Progenitor cell of endocrine pancreas (in vitro differentiated cells): ENCODE measurements at regions not wholly inside any gene's neighbourhood (a gene's known extent, or its start where the extent isn't known, plus 50 kb on each side); places are given as distances from the start of the nearest gene placed in this dataset. TPM values are rescaled to one million over a fixed set of nuclear protein-coding genes. Genes with fewer than 3 reads are reported as not detected.

Source experiments
- DNase-seq: peaks from one replicate; pipeline ENCODE4 v3.0.0; 2021; ENCODE audit warnings: low spot score; ENCODE audit not compliant: unreplicated experiment
- H3K27ac Mint-ChIP-seq: 2 replicates; pipeline ENCODE4 v1.8.0; 2021; ENCODE audit warnings: mild to moderate bottlenecking, moderate library complexity, mixed read lengths
- H3K27me3 Mint-ChIP-seq: 2 replicates; pipeline ENCODE4 v1.8.0; 2021; ENCODE audit warnings: mixed read lengths
- H3K36me3 Mint-ChIP-seq: 2 replicates; pipeline ENCODE4 v1.8.0; 2022; ENCODE audit warnings: mixed read lengths; ENCODE audit not compliant: insufficient read depth
- H3K4me1 Mint-ChIP-seq: 2 replicates; pipeline ENCODE4 v1.8.0; 2021; ENCODE audit warnings: low read depth, mixed read lengths
- H3K4me3 Mint-ChIP-seq: 2 replicates; pipeline ENCODE4 v1.8.0; 2021; ENCODE audit warnings: low read depth, mild to moderate bottlenecking, moderate library complexity, mixed read lengths
- H3K9me3 Mint-ChIP-seq: 2 replicates; pipeline ENCODE4 v1.8.0; 2021; ENCODE audit warnings: low read depth, mixed read lengths
- CTCF ChIP-seq: fragments of 200-600 bp; sonication (generic); IDR thresholded peaks from one replicate; pipeline ENCODE4 v1.5.0; 2021; ENCODE audit warnings: antibody characterized with exemption, mild to moderate bottlenecking; ENCODE audit not compliant: unreplicated experiment
- microRNA-seq: library from miRNA; unstranded; fragments of <30 nt; microRNA quantifications from one replicate; pipeline ENCODE4 v1.1.0, GENCODE V29; 2020; ENCODE audit warnings: borderline number of aligned reads; ENCODE audit not compliant: unreplicated experiment

GRCh38 chr2:58308435-58308834 is 67.3 kb upstream of the FANCL start:
- peaks cover 5% of the 10 kb centered on the region for H3K9me3 Mint-ChIP-seq

GRCh38 chr2:58304843-58305242 is 63.7 kb upstream of the FANCL start:
- TF ChIP-seq CTCF: no peak
- no peak for DNase-seq
- Mint-ChIP-seq H3K4me1 (no peaks in the 10 kb centered on the region), H3K27ac (no peak overlapping the region), H3K27me3 (peaks cover 5% of the 10 kb centered on the region), H3K4me3 (no peak overlapping the region), H3K36me3 (no peaks in the 10 kb centered on the region), H3K9me3 (peaks cover 3% of the 10 kb centered on the region)

More at GRCh38 chr2:58308435-58308834, 67.3 kb upstream of the FANCL start:
- Mint-ChIP-seq H3K27me3 (peaks cover 8% of the 10 kb centered on the region), H3K4me1 (no peaks in the 10 kb centered on the region), H3K36me3 (no peaks in the 10 kb centered on the region), H3K27ac (no peak overlapping the region), H3K4me3 (no peak overlapping the region)
- DNase-seq: no peak
- TF ChIP-seq CTCF: no peak

GRCh38 chr2:58299123-58299522 is 58.0 kb upstream of the FANCL start:
- H3K4me3 Mint-ChIP-seq: no peak overlapping the region
- peaks cover 3% of the 10 kb centered on the region for H3K9me3 Mint-ChIP-seq
- H3K27me3 Mint-ChIP-seq: no peaks in the 10 kb centered on the region
- no peak overlapping the region for H3K27ac Mint-ChIP-seq
- DNase-seq: no peak
- H3K4me1 Mint-ChIP-seq: no peaks in the 10 kb centered on the region
- TF ChIP-seq CTCF: no peak
- H3K36me3 Mint-ChIP-seq: no peaks in the 10 kb centered on the region

GRCh38 chr2:58293056-58293455 is 51.9 kb upstream of the FANCL start:
- Mint-ChIP-seq H3K27ac (no peak overlapping the region), H3K36me3 (no peaks in the 10 kb centered on the region), H3K9me3 (no peaks in the 10 kb centered on the region), H3K27me3 (no peaks in the 10 kb centered on the region), H3K4me1 (peaks cover 2% of the 10 kb centered on the region), H3K4me3 (no peak overlapping the region)
- no peak for DNase-seq
- TF ChIP-seq CTCF: no peak

- Mint-ChIP-seq H3K27me3 (no peaks in the 10 kb centered on the region), H3K4me1 (peaks cover 2% of the 10 kb centered on the region), H3K36me3 (no peaks in the 10 kb centered on the region), H3K4me3 (no peak overlapping the region), H3K27ac (no peak overlapping the region), H3K9me3 (no peaks in the 10 kb centered on the region)
- DNase-seq: no peak
- no peak for TF ChIP-seq CTCF
These were observed 50.8 kb upstream of the FANCL start for GRCh38 chr2:58291726-58292438.

Small RNAs in the stretch of these regions (microRNA-seq; reads per million reads assigned to microRNA genes)
- not detected for gene MIR4432
